Keratinocyte (primary cell): ENCODE measurements at regions not wholly inside any gene's neighbourhood (a gene's known extent, or its start where the extent isn't known, plus 50 kb on each side); places are given as distances from the start of the nearest gene placed in this dataset.

Experiments
- DNase-seq: peaks from one replicate; pipeline ENCODE4 v3.0.0-alpha.2; 2011; ENCODE audit warnings: low read depth, missing footprints, low spot score
- FAIRE-seq: peaks from 2 replicates; lab custom pipeline; 2011; peaks lifted over from hg19 to GRCh38; lab: Jason Lieb, UNC
- H2AFZ ChIP-seq: 2 replicates; pipeline ENCODE4 v1.6.0; 2012; ENCODE audit warnings: low read length, control low read depth, inconsistent platforms; ENCODE audit not compliant: control insufficient read depth
- H3K27ac ChIP-seq: 2 replicates; pipeline ENCODE4 v1.5.1; 2011; ENCODE audit warnings: low read length; ENCODE audit not compliant: control insufficient read depth, insufficient read depth
- H3K27me3 ChIP-seq: 3 replicates; pipeline ENCODE4 v1.6.0; 2011; ENCODE audit warnings: low read length; ENCODE audit not compliant: control insufficient read depth, insufficient read depth; ENCODE audit errors: extremely low read depth
- H3K36me3 ChIP-seq, 2 experiments: 2 replicates in 1 of 2; 3 replicates in 1 of 2; pipeline ENCODE4 v1.5.1; 2011; ENCODE audit warnings: low read length in 2 of 2, mild to moderate bottlenecking in 1 of 2; ENCODE audit not compliant: control insufficient read depth in 2 of 2, insufficient read depth in 2 of 2; ENCODE audit errors: extremely low read depth in 1 of 2
- H3K4me1 ChIP-seq: 3 replicates; pipeline ENCODE4 v1.5.1; 2011; ENCODE audit warnings: low read length; ENCODE audit not compliant: control insufficient read depth, insufficient read depth; ENCODE audit errors: extremely low read depth
- H3K4me2 ChIP-seq: 3 replicates; pipeline ENCODE4 v1.6.0; 2011; ENCODE audit warnings: low read depth, low read length; ENCODE audit not compliant: control insufficient read depth, insufficient read depth; ENCODE audit errors: extremely low read depth
- H3K4me3 ChIP-seq, 3 experiments: fragments of 200-600 bp in 1 of 3; sonication (generic) in 1 of 3; 2 replicates in 2 of 3; 3 replicates in 1 of 3; pipeline ENCODE4 v1.5.1; 2011 to 2016; ENCODE audit warnings: low read length in 3 of 3, mild to moderate bottlenecking in 3 of 3, control low read depth in 2 of 3, inconsistent platforms in 1 of 3, low read depth in 1 of 3, mixed read lengths in 1 of 3, mixed run types in 1 of 3, moderate library complexity in 1 of 3; ENCODE audit not compliant: control insufficient read depth in 2 of 3, insufficient read depth in 2 of 3; ENCODE audit errors: extremely low read depth in 1 of 3
- H3K79me2 ChIP-seq: 2 replicates; pipeline ENCODE4 v1.6.0; 2012; ENCODE audit warnings: low read length; ENCODE audit not compliant: control insufficient read depth, insufficient read depth
- H3K9ac ChIP-seq: 3 replicates; pipeline ENCODE4 v1.6.0; 2011; ENCODE audit warnings: low read length; ENCODE audit not compliant: control insufficient read depth, insufficient read depth; ENCODE audit errors: extremely low read depth
- H3K9me1 ChIP-seq: 3 replicates; pipeline ENCODE4 v1.6.0; 2011; ENCODE audit warnings: low read length; ENCODE audit not compliant: control insufficient read depth, insufficient read depth; ENCODE audit errors: extremely low read depth
- H3K9me3 ChIP-seq: 2 replicates; pipeline ENCODE4 v1.5.1; 2012; ENCODE audit warnings: low read depth, low read length; ENCODE audit not compliant: control insufficient read depth
- H4K20me1 ChIP-seq: 3 replicates; pipeline ENCODE4 v1.6.0; 2011; ENCODE audit warnings: low read length; ENCODE audit not compliant: control insufficient read depth, insufficient read depth; ENCODE audit errors: extremely low read depth
- CTCF ChIP-seq, 3 experiments: IDR thresholded peaks in 1 of 3; conservative IDR thresholded peaks in 1 of 3; optimal IDR thresholded peaks in 1 of 3; 2 replicates in 2 of 3; 3 replicates in 1 of 3; pipeline versions ENCODE3 to v1.5.1; 2011; ENCODE audit warnings: low read length in 3 of 3, mild to moderate bottlenecking in 3 of 3, moderate library complexity in 2 of 3, control low read depth in 1 of 3, inconsistent platforms in 1 of 3; ENCODE audit not compliant: insufficient read depth in 2 of 3; ENCODE audit errors: extremely low read depth in 1 of 3
- EZH2 ChIP-seq: IDR thresholded peaks from one replicate; pipeline ENCODE4 v1.6.1; 2012; ENCODE audit warnings: inconsistent platforms, mild to moderate bottlenecking, low read length, moderate library complexity
- dilution Hi-C: fragments of 300-500 bp; cut with MboI; formaldehyde crosslinking; loops from one replicate; pipeline ENCODE4 v1.7.0; 2020; ENCODE audit warnings: low sequenced_read_pairs; ENCODE audit not compliant: extremely low pct_ligation_motif_present

GRCh38 chr12:89857652-89858274 lies 149.1 kb upstream of the ATP2B1 start:
- Histone ChIP-seq H3K4me3 (no peak overlapping the region), H3K4me2 (no peak overlapping the region), H3K27me3 (no peaks in the 10 kb centered on the region), H4K20me1 (no peaks in the 10 kb centered on the region), H3K9me1 (no peaks in the 10 kb centered on the region), H3K9me3 (no peaks in the 10 kb centered on the region), H3K4me1 (no peaks in the 10 kb centered on the region), H3K27ac (no peak overlapping the region), H3K9ac (no peak overlapping the region), H3K79me2 (no peaks in the 10 kb centered on the region), H2AFZ (no peak overlapping the region), H3K36me3 (no peaks in the 10 kb centered on the region)
- DNase-seq (no peak), FAIRE-seq (no peak)
- TF ChIP-seq EZH2: no peak
- no peak for TF ChIP-seq CTCF (optimal IDR thresholded peaks at IDR 0.05 in 1 of 3, IDR thresholded peaks at IDR 0.05 in 1 of 3, conservative IDR thresholded peaks at IDR 0.05 in 1 of 3; ENCODE audit: extremely low read depth in 1 of 3, insufficient read depth in 2 of 3, low read length in 3 of 3)
- dilution Hi-C loops: no loop called here

- no peaks in the 10 kb centered on the region for H3K9me3 ChIP-seq
- H4K20me1 ChIP-seq: no peaks in the 10 kb centered on the region
- H3K27me3 ChIP-seq: no peaks in the 10 kb centered on the region
- FAIRE-seq (no peak), DNase-seq (no peak)
- no peaks in the 10 kb centered on the region for H3K4me1 ChIP-seq
- H3K9me1 ChIP-seq: no peaks in the 10 kb centered on the region
- dilution Hi-C loops: no loop called here
- H3K79me2 ChIP-seq: no peaks in the 10 kb centered on the region
- no peak overlapping the region for H2AFZ ChIP-seq
- TF ChIP-seq EZH2: no peak
- no peak for TF ChIP-seq CTCF (optimal IDR thresholded peaks at IDR 0.05 in 1 of 3, IDR thresholded peaks at IDR 0.05 in 1 of 3, conservative IDR thresholded peaks at IDR 0.05 in 1 of 3; ENCODE audit: extremely low read depth in 1 of 3, insufficient read depth in 2 of 3, low read length in 3 of 3)
- H3K4me3 ChIP-seq: no peak overlapping the region
- no peak overlapping the region for H3K9ac ChIP-seq
- H3K4me2 ChIP-seq: no peak overlapping the region
- no peak overlapping the region for H3K27ac ChIP-seq
- no peaks in the 10 kb centered on the region for H3K36me3 ChIP-seq
Measured at GRCh38 chr12:89856431-89856830, 147.8 kb upstream of the ATP2B1 start.
